NCI-H2227 (cell line): ENCODE measurements at regions not wholly inside any gene's neighbourhood (a gene's known extent, or its start where the extent isn't known, plus 50 kb on each side); places are given as distances from the start of the nearest gene placed in this dataset.
A peak's percentile ranks its signal among the peaks of the same experiment; 100 is the strongest.

Experiments used
- DNase-seq: peaks from one replicate; lab custom pipeline; 2025; ENCODE audit not compliant: unreplicated experiment; lab: John Stamatoyannopoulos, UW

- DNase-seq: no peak
Observed at GRCh38 chr13:38518328-38518727, 168.5 kb upstream of the FREM2 start.

DNA sequence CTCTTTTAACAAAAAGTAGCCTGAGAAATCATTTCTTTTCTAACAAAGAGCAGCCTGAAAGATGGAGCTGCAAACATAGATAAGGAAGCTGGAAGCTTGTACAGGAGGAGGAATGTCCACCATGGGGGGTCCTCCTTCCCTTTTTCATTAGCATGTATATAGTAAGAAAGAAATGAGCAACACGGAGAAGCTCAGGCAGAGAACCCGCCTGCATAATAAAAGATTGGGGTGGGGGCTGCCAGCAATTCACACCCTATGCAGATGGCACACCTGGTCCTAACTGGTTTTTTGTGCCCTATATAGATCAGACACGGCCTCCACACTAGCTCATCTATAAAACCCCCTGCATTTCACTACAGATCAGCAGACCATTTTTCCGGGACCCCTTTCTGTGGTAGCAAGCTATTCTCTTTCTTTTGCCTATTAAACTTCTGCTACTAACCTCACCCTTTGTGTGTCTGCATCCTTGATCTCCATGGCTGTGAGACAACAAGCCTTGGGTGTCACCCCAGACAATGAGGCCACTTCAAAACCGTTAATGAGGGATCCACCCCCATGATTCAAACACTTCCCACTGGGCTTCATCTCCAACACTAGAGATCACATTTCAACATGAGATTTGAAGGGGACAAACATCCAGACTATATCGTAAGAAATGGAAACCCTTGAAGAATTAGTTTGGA lies 167.5 kb upstream of the FREM2 start:
- no peak for DNase-seq

GRCh38 chr13:38520041-38520440 lies 166.8 kb upstream of the FREM2 start:
- no peak for DNase-seq

GRCh38 chr13:38527140-38527539 lies 159.7 kb upstream of the FREM2 start:
- no peak for DNase-seq

- DNase-seq: no peak
Observed at GRCh38 chr13:38528986-38529385, 157.9 kb upstream of the FREM2 start.

DNA sequence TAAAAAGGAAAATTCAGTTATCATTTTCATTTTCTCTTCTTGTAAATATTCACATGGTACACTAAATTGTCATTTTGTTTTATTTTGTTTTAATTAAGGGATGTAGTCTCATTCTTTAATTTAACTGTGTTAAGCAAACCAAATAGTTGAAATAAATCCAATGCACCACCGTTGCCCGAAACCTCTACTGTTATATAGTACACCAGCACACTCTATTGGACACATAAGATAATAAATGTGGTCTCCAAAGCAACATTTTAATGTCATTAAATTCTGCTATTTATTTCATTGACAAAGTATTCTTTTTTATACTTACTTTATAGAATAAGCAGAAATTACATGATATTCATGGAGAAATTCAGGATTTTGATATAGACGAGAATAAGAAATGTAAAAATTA lies 156.4 kb upstream of the FREM2 start:
- DNase-seq: no peak

- DNase-seq: no peak
Observed at GRCh38 chr13:38535261-38535660, 151.6 kb upstream of the FREM2 start.

DNA sequence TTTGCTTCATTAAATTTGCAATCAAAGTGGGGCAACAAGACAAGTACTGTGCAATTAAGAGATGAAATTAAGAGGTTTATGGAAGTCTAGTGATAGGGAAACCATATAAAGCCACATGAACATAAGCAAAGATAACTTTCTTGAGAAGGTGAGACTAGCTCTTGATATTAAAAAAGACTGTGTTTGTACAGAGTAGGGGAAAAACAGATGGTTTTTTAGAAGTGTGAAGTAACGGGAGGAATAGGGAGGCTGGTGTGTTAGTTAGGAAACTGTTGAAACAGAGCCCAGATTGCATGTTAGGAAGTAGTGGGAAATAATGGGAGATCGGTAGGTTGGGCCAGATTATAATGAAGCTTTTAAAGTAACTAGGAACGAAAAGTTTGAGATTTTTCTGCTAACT lies 149.8 kb upstream of the FREM2 start:
- no peak for DNase-seq

DNA sequence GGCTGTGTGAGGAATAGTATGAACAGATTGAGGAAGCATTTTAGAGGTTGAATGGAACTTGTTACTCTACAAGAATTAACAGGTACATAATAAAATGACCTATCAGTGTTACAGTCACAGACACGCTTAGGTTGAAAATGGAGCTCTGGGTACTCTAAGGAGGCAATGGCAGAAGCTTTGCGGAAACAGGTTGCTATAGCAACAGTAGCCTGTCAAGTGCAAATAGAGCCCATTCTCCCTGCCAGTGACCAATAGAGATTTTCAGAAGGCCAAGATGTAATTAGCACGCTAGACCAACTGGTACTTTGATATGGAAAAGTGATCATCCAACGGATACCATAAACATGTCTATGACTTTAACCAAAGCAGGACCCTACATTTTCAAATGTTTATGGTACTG lies 148.5 kb upstream of the FREM2 start:
- DNase-seq: peak; percentile 68

DNA sequence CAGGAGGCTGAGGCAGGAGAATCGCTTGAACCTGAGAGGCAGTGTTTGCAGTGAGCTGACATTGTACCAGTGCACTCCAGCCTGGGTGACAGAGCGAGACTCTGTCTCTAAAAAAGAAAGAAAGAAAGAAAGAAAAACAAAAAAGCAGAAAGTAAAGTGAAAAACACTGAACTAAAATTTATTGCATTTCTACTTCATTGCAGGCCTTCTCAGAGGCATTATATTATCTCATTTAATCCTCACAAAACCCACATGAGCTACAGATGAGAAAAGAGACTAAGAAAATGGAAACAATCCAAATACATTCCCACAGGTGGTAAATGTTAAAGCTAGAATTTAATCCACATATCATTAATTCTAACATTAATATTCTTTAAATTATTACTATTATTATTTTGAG lies 147.2 kb upstream of the FREM2 start:
- DNase-seq: no peak

GRCh38 chr13:38542601-38543000 lies 144.3 kb upstream of the FREM2 start:
- no peak for DNase-seq

GRCh38 chr13:38543561-38543960 lies 143.3 kb upstream of the FREM2 start:
- DNase-seq: no peak

GRCh38 chr13:38563739-38564138 lies 123.1 kb upstream of the FREM2 start:
- no peak for DNase-seq

DNA sequence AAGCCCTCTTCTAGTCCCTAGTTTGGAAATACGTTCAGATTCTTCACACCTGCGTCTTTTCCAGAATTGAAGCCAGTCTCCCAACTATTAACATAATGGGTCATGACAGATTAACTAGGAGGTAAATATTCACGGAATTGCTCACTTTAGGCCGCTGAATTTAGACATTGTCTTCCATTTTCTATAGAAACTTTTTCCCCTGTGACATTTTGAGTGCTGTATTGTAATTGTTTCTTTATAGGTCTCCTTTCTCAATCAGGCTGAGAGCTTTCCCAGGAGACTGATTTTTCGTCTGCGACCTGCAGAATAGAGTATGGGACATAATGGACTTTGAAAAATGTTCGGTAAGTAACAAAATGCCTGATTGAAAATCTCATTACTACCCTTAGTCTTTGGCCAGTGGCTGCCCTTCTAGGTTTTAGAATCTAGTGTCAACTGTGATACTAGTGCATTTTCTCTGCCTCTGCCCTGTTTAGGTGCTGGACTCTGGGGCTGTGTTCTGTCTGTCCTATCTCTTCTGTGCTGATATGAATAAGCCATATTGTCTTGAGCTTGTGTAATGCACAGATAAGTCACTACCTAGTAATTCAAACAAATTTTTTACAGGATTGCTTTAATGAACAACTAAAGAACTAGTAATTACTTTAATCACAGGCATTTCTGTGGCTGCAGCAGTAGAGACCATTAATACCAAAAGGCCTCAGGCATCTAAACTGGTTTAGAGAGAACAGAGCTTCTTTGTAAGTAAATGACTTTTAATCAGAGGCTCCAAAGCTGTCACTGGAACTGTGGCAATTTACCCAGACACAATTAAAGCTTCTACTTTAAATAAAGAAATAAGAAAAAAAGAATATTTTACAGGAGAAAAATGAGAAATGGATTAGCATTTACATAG lies 122.4 kb upstream of the FREM2 start:
- no peak for DNase-seq

DNA sequence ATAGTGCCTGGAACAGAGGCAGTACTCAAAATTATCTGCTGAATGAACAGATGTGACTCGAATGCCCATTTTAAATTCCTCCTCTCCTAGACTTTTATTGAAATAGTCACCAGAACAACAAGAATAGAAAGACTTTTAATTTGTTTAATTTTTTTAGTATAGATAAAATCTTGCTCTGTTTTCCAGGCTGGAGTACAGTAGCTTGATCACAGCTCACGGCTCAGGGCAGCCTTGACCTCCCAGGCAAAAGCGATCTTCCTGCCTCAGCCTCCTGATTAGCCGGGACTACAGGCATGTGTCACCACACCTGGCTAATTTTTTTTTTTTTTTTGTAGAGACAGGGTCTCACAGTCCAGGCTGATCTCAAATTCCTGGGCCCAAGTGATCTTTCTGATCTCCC lies 120.9 kb upstream of the FREM2 start:
- no peak for DNase-seq

GRCh38 chr13:38566519-38566918 lies 120.4 kb upstream of the FREM2 start:
- DNase-seq: peak; percentile 36

DNA sequence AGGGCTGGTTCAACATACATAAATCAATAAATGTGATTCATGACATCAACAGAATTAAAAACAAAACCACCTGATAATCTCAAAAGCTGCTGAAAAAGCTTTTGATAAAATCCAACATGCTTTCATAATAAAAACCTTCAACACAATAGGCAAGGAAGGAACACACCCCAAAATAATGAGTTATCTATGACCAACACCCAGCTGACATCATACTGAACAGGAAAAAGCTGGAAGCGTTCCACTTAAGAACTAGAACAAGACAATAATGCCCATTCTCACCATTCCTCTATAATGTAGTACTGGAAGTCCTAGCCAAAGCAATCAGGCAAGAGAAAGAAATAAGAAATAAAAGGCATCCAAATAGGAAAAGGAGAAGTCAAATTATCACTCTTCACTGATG lies 116.2 kb upstream of the FREM2 start:
- DNase-seq: no peak

DNA sequence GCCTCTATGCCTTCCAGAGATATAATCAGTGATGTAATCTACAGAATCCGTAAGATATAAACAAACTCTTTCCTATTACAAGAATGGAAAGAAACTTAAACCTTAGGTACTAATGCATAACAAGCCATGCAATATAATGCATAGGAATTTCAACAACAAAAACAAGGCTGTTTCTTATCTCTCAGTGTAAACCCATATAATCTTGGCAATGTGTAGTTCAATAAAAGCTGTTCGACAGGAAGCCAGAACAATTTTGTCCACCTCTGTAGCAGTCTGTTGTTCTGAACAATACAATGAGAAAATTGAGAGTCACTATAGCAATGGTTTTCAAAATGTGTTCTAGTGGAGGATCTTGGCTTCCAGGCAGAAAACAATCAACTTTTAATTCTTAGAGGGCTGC lies 111.5 kb upstream of the FREM2 start:
- no peak for DNase-seq

GRCh38 chr13:38577048-38577447 lies 109.8 kb upstream of the FREM2 start:
- DNase-seq: no peak

DNA sequence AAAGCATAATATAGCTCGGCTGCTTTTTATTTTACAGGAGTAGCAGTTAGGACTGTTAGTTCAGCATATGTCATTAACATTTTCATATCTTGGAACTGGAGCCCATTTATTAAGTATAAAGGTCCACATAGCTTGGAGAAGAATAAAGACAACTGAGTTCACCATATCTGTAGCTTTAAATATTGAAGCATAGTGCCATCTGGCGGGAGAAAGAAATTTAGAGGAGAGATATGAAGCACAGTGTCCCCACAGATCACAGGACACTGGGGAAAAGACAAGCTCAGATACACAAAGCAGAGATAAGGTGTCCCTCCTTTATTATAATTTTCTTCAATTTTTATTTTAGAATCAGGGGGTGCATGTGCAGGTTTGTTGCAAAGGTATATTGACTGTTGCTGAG lies 104.7 kb upstream of the FREM2 start:
- DNase-seq: peak; percentile 61

DNA sequence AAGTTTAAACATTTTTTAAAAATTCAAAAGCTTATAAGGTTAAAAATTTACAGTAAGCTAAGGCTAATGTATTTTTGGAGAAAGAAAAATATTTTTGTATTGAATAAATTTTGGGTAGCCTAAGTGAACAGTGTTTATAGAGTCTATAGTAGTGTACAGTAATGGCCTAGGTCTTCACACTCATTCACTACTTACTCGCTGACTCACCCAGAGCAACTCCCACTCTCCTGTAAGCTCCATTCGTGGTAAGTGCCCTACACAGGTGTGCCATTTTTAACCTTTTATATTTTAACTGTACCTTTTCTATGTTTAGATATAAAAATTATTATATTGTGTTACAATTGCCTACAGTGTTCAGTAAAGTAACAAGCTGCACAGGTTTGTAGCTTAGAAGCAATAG lies 96.6 kb upstream of the FREM2 start:
- no peak for DNase-seq

DNA sequence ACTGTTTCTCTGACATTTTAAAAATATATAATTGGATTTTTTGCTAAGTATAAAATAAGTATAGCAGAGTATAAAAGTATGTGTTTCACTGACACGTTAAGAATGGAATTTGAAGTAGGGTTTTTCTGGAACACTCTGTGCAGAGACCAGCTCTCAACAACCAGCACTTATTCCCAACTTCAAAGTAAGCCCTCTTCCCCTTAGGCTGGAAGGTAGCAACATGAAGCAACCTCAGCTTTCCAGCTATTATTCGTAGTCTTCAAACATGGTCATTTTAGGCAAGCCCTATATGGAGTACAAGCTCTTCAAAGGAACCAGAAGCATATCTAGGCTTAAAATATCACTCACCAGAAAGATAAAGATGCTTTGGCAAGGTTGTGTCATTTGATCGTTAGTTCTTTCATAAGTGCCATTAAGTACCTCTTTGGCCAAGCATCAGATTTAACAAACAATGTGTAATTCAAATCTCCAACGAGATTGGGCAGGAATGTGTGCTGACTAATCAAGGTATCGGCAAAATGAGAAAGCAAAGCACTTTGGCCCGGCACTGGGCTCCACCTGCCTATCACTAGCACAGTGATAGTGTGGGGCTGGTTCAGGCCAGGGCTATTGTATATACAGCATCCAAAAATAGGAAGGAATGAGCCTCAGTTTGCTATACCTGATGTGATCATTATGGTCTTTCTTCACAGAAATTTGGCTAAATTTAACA lies 95.9 kb upstream of the FREM2 start:
- no peak for DNase-seq
